ENCODE measurements at regions not wholly inside any gene's neighbourhood (a gene's known extent, or its start where the extent isn't known, plus 50 kb on each side); places are given as distances from the start of the nearest gene placed in this dataset.

DNA sequence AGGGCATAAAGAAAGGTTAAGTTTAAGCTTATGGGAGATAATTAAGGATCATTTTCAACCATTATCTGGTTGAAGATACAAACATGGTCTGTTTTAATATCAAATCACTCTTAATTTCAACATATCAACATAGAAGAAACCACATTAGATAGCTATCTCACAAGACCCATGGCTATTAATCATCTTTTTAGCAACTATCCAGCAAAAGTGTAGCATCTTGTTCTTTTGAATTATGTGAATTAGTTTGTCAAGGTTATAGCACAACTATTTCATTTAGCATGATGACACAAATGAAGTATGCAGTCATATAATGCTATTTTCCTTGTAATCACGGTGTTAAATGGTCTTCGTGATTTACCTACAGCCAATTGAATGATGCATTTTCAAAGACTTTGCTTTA is 58.9 kb upstream of the PPP1R9A start:
- TF ChIP-seq, protein P1, sequence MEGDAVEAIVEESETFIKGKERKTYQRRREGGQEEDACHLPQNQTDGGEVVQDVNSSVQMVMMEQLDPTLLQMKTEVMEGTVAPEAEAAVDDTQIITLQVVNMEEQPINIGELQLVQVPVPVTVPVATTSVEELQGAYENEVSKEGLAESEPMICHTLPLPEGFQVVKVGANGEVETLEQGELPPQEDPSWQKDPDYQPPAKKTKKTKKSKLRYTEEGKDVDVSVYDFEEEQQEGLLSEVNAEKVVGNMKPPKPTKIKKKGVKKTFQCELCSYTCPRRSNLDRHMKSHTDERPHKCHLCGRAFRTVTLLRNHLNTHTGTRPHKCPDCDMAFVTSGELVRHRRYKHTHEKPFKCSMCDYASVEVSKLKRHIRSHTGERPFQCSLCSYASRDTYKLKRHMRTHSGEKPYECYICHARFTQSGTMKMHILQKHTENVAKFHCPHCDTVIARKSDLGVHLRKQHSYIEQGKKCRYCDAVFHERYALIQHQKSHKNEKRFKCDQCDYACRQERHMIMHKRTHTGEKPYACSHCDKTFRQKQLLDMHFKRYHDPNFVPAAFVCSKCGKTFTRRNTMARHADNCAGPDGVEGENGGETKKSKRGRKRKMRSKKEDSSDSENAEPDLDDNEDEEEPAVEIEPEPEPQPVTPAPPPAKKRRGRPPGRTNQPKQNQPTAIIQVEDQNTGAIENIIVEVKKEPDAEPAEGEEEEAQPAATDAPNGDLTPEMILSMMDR (IDR thresholded peaks at IDR 0.05) = no peak
- no peak for TF ChIP-seq POLR2A (IDR thresholded peaks at IDR 0.05)

All from breast epithelium (tissue), 3 donors.